ENCODE measurements at regions not wholly inside any gene's neighbourhood (a gene's known extent, or its start where the extent isn't known, plus 50 kb on each side); places are given as distances from the start of the nearest gene placed in this dataset.

DNA sequence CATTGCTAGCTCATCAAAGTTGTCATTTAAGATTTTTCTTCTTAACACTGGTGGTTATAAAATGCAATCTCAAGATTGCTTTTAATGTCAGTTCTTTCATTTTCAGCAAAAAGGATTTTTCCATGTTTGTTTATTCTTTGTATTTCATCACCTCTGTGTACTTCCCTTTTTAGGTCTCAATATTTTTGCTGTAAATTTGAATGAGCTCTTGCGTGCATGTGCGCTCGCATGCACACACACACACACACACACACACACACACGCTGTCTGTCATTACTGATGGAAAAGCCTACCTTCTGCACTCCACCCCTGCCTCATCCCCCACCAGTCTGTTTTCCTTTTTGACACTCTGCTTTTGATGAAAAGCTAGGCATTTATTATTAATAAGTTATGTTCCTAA is 85.3 kb upstream of the FYN start:
- DNase-seq: no peak

GRCh38 chr6:111959766-111960165 is 86.5 kb upstream of the FYN start:
- DNase-seq: no peak

GRCh38 chr6:111967131-111967530 is 86.8 kb upstream of the CCN6 start:
- no peak for DNase-seq

DNA sequence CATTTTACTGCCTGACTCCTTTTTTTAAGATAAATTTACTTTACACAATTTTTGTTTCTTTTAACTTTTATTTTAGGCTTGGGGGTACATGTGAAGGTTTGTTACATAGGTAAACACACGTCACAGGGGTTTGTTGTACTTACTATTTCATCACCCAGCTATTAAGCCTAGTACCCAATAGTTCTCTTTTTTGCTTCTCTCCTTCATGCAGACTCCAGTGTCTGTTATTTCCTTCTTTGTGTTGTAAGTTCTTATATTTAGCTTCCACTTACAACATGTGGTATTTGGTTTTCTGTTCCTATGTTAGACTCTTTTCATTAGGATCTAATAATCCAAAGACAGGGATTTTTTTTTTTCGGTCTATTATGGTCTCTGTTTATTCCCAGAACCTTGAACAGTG is 83.5 kb upstream of the CCN6 start:
- DNase-seq: no peak

DNA sequence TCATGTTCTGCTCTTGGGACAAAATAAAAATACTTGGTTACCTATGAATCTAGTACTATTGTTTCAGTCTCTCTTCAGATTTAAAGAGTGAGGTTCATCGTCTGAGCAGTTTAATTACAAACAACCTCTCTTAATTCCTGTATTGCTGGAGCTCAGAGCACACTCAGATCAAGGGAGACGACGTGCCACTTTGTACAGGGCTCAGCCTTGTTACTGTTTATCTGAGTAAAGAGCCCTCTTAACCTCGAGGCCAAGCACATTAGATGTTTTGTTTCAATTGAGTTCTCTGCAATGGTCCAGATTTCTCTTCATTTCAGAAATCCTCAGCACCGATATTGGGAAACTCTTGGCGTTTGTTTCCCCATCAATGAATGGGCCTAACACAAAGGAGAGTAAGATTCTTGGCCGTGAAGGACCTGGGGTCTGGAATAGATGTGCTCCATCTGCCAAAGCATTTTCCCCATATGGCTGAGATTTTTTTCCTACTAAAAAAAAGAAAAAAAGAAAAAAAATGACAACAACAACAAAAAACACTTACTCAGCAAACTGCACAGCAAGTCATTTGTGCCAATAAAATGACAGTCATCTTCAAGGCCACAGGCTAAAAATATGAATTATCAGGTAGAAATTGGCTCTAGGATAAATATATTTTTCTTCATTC is 82.6 kb upstream of the CCN6 start:
- no peak for DNase-seq

DNA sequence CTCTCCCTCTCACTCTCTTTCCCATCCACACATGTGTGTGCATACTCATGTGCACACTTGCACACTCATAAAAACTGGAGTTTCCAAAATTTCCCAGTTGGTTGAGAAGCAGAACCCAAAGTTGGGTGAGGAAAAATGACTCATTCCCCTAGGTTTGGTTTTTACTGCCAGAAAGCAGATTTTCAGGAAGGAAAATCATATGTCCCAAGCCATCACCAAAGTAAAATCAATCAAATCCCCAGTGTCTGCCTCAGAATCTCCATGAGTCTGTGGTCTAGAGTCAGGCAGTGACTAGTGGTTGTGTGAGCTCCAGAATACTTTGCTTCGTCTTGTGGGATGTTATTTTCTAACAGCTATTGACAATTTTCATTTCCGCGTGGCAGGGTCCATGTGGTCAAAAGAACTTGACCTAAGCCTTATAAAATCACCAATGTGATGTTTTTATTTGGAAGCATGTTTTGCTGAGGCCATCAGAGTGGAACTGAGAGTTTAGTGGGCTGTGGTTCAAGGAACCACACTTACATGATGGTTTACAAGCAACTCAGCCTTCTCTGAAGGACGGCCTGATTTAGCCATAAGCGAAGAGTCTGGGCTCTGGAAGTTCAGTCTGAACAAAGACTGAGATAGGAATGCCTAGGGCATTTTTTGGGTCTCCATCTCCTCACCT is 81.9 kb upstream of the CCN6 start:
- DNase-seq: no peak

- no peak for DNase-seq
Measured at GRCh38 chr6:111972745-111973117, 81.2 kb upstream of the CCN6 start.

DNA sequence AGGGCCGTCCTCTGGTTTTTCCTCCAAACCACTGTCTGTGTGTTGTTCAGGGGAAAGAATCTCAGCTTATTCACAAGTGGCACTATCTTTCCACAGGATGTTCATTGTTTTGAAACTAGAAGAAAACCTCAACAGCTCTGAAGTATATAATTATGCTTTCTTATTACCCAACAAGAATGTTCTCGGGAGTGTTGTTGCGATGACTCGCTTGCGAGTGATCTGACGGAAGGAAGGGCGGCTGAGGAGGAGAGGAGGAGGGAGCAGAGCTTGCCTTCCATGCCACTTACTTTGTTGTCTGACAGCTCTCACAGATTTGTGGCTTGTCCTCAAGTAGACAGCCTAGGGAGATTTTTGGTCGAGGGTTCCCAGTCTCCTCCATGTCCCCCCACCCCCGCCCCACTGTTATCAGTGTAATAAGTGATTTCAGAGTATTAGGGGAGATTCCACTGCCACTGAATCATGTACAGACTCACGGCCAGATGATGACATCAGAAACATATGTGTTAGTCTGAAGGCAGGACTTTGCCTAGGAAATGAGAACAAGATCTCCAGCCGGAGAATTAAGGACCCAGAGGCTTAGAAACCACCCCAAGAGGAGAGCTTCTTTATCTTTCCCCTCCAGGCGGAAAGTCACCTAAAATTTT is 80.7 kb upstream of the CCN6 start:
- DNase-seq: no peak

DNA sequence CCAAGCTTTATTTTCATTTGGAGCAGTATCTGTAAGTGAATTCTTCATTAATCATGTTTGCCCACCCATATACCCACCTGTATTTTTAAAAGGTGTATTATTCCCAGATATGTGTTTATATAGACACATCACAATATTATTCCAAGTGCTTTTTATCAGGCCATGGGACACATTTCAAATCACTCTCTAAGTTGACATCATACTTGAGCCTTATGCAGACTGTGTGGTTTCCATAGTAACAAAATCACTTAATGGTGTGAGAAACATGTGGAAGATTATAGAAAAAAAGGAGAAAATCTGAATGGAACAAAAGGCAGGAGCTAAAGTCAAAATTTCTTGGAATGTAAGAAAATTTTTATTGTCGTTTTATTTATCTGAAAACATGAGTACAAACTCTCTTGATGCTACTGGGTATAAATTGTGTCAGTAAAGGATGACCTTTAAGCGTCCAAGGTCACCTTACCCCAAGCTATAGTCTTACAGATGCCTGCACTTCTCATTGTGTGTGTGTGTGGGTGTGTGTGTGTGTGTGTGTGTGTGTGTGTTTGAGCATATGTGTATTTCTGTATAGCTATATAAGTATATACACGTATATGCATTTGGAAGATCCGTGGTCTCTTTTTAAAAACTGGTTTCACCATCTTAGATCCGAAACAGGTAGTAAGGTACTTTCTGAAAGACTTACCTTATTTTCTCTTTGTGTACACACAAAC is 79.8 kb upstream of the CCN6 start:
- DNase-seq: no peak

GRCh38 chr6:111975466-111975865 is 78.4 kb upstream of the CCN6 start:
- no peak for DNase-seq

GRCh38 chr6:111976139-111976538 is 77.8 kb upstream of the CCN6 start:
- no peak for DNase-seq

DNA sequence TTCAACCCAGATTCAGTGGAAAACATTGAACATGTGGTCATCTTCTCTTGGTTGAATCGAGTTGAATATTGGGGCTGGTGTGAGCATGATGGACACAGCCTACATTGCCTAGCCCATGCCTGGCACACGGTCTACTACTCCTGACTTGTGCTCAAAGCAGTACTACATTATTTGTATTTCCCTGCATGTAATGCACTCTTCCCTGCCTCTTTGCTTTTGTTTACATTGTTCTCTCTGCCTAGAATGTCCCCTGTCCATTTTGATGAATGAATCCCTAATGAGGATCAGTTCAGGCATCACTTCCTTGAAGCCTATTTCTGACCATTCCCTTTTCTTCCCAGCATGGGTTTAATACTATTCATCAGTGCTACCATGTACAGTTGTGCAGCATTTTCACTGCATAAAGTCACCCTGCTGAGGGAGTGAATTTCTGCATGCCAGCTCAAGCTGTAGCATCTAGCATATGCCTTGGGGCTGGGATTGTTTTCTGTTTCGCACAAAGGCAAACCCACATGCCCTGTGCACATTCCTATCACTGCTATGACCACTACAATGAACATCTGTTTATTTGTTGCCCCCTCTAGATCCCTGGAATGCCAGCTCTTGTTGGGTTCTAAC is 75.3 kb upstream of the CCN6 start:
- no peak for DNase-seq

DNA sequence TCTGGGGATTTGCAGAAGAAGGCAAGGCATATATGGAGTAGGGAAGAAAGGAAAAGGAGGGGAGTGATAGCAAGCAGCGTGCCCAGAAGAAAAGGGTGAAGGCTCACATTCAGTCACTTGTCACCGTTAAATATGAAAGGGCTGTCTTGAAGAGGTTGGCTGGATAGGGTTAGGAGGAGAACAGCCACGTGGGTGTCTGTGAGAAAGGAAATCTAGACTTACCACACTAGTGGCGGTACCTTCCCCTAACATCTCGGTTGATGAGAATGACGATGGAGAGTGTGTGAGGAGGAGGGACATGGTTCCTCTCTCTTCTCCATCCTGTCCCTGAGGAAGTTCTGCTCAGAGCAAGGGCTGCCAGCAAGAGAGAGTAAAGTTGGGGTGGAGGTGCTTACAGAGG is 74.3 kb upstream of the CCN6 start:
- no peak for DNase-seq

GRCh38 chr6:111980143-111980542 is 73.8 kb upstream of the CCN6 start:
- DNase-seq: no peak

DNA sequence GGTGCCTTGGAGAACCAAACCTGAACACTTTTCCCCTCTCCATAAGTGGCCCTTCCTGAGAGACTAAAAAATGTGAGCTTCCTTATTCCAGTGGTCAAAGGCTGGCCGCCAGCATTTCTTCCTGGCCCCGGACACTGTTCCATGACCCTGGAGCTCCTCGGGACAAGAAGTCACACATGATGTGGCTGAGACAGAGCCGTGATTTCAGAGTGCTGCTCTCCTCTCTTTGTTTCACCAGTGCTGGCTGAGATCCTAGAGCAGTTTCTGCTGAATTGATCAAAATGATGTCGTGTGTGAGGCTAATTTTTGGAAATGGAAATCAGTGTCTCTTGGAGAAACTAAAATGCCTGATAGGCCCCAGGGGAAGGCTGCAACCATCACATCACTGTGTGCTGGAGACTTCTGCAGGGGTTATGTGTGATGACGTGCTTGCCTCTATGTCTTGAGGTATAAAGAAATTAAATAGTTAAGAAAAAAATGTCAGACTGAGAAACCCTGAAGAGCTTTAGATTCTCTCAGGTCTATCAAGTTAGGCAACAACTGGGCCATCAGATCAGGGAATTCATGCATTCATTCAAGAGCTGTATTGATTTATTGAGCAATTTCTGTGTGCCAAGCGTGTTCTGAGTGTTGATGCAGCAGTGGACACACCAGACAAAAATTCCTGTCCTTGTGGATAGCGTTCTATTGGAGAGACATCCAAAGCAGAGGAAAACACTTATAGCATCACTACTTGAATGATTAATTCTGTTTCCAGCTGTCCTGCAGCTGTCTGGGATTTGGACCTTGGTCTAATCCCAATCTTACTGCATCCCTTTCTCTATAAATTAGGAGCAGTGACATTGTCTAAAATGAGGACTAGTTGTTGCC is 72.7 kb upstream of the CCN6 start:
- no peak for DNase-seq

DNA sequence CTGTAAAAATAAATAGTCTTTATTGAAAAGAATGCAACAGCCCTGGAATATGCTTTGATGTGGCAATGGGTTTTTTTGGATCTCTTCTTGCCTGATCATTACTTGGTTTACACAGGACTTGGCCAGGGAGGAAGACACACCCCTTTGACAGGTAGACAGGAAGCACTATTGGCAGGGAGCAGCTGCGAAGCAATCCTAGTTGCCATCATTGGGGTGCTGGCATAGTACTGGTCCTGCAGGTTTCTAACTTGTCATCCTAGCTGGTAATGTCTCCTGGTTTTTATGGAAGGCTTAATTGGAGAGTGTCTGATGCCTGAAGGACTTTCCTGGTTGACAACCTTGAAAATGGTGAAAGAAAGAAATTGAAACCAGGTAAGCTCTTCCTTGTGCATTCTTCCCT is 71.2 kb upstream of the CCN6 start:
- DNase-seq: no peak

DNA sequence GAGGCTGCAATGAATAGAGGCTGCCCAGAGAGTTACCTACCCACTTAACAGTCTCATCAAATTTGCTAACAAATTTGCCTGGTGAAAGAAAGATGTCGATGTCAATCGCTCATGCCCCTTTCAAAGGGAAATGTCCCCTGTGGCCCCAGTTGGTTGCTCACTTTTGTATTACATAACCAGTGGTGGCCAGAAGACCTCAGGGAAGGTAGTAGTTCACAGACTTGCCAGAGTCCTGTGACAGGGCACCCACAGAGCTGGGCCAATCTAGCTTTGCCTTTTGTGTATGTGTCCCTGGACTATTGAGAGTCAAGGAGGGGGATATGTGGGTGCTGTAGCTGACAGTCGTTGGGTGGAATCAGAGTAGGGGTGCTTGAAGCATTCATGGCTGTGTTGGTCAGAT is 70.7 kb upstream of the CCN6 start:
- no peak for DNase-seq

DNA sequence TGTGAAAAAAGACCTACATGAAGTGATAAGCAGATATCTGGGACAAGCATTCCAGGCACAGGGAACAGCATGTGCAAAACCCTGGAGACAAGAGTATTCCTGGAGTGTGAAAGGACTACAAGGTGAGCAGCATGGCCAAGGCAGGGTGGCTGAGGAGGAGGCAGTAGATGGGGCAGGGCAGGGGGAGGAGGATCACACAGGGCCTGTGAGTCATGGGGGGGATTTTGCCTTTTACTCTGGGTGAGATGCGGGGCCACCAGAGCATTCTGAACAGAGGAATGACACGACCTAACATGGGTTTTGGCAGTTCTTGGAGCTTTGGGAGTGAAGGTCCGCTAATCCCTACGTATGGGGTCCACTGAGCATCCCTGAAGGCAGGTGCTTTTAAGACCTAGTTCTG is 69.8 kb upstream of the CCN6 start:
- DNase-seq: no peak

DNA sequence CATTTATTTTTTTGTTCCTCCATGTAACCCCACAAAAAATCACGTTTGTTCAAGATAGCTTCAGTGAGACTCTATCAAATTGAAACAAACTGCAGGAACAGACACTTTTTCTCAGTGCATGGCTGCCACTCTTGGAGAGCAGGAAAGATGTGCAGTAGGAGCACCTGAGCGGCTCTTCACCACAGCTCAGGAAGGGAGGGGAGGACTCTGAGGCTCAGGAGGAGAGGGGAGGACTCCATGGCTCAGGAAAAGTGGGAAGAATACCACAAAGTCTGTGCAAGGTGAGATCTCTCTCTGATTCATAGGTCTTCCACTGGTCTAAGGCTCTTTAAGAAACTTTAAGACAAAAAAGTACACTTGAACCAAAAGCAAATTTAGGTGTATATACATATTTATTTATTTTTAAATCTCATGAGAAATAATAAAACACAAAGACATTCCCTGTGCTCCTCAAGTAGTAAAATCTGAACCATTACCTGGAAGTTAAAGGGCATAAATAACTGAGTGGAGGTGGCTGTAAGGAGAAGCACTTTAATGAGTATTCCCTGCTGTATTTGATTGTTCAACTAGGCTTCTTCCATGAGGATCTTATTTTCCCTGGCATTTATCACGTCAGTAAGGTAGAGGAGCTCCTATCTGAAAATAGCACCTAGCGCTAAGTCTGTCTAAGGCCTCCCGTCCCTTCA is 69.2 kb upstream of the CCN6 start:
- DNase-seq: no peak

- no peak for DNase-seq
Measured at GRCh38 chr6:111985202-111985731, 68.6 kb upstream of the CCN6 start.

- DNase-seq: no peak
Measured at GRCh38 chr6:111986651-111987050, 67.3 kb upstream of the CCN6 start.

DNA sequence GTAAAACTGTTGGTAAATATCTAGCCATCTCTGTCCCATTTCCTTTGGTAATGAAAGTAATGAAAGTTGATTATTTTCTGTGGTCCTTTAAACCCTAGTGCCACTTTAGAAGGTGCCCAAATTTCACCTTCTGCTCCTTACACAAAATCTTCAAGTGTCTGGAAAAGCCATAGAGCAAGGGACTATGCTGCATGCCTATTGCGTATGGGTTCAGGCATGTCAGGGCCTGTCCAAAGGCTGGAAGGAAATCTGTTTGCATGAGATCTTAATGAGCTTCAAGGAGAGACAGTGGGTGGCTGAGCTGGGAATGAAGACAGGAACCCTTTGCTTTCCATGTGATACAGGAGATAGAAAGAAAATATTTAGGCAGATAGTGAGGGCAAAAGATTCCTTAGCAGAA is 66.6 kb upstream of the CCN6 start:
- DNase-seq: no peak
